ENCODE measurements at regions not wholly inside any gene's neighbourhood (a gene's known extent, or its start where the extent isn't known, plus 50 kb on each side); places are given as distances from the start of the nearest gene placed in this dataset.

DNA sequence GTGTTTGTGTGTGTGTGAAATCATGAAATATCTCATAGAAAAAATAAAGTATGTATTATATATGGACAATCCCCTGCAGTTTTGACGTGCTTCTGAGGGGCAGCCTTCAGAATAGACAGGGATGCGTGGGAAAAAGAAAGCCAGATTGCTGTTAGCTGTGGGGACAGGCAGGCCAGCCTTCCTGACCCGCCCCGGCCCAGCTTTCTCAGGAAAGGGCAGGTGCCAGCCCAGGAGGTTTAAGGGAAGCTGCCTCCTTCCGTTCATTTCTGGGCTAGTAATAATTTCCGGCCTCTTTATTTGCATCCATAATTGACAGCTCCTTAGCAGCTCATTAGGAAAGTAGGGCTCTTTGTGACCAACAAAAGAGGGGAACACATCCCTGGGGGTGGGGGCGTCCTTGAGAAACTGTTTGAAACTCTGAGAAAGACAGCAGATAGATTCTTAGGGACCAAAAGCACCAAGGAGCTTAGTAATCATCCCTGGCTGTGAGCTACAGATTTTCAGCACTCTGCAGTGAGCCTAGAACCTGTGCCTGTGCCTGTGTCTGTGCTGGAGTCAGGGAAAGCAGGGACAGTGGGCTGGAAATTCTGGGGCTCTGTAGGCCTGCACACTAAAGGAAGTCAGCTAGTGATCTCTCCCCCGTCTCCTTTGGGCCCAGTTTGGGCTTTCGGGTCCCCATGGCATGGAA lies 632.9 kb upstream of the CADM1 start:
- Histone ChIP-seq H3K18ac (ENCODE audit: low read length) (peak overlapping the region; percentile 46), H3K4me2 (ENCODE audit: insufficient read depth, low read length, poor library complexity, severe bottlenecking) (no peak overlapping the region), H4K8ac (ENCODE audit: low read depth, low read length) (no peak overlapping the region), H2BK15ac (ENCODE audit: low read length) (no peak overlapping the region), H3K9me3 (replicated peaks in 1 of 2; ENCODE audit: control insufficient read depth in 2 of 2, insufficient read depth in 1 of 2, low read depth in 1 of 2, low read length in 2 of 2) (no peaks in the 10 kb centered on the region), H3K4me3 (ENCODE audit: low read length in 2 of 2) (no peak overlapping the region), H3K36me3 (replicated peaks in 1 of 2; ENCODE audit: control insufficient read depth in 2 of 2, insufficient read depth in 2 of 2, low read length in 2 of 2) (no peaks in the 10 kb centered on the region), H2AK5ac (ENCODE audit: low read depth, low read length) (no peak overlapping the region), H3K4me1 (ENCODE audit: control insufficient read depth in 2 of 2, insufficient read depth in 1 of 2, low read depth in 1 of 2, low read length in 2 of 2) (peaks cover 13 to 15% of the 10 kb centered on the region in 2 donors), H3K27ac (replicated peaks; ENCODE audit: low read length) (no peak overlapping the region), H3K23ac (ENCODE audit: low read depth, low read length, poor library complexity) (no peak overlapping the region), H2BK12ac (ENCODE audit: low read length) (no peak overlapping the region), H2BK5ac (ENCODE audit: low read length) (no peak overlapping the region), H3K79me1 (ENCODE audit: low read depth, low read length) (no peaks in the 10 kb centered on the region), H3K14ac (ENCODE audit: low read length) (no peak overlapping the region), H2BK120ac (ENCODE audit: low read depth, low read length) (no peak overlapping the region), H4K91ac (ENCODE audit: low read depth, low read length, poor library complexity) (no peak overlapping the region), H3K4ac (ENCODE audit: low read length) (no peak overlapping the region), H3K27me3 (ENCODE audit: control insufficient read depth in 3 of 3, insufficient read depth in 3 of 3, low read depth in 1 of 3, low read length in 3 of 3) (no peaks in the 10 kb centered on the region), H2AFZ (ENCODE audit: low read length) (no peak overlapping the region), H3K9ac (ENCODE audit: low read depth, low read length, poor library complexity) (no peak overlapping the region)
- no CpG with 5 or more reads among the region's 9 CpGs for WGBS, 2 donors (ENCODE audit: extremely low coverage in 2 of 2, insufficient read length in 2 of 2, insufficient replicate concordance in 1 of 2)
- no peak for DNase-seq (ENCODE audit: low spot score)

DNA sequence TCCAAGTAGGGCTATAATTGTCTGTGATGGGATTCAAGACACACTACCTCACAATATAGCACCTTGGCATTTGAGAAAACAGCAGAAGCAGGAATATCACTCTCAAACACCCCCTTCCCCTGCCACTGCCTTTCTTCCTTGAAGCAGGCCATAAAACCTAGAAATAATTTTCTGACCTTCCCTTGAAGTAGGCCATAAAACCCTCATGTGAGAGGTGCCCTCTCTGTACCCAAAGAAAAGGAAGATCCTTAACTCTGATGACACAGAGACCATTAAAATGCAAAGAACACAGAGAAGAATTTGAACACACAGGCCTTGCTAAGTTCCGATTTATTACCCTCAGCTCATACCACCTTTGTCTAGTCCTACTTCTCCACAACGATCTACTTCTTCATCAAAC lies 631.7 kb upstream of the CADM1 start:
- Histone ChIP-seq H3K4me3 (ENCODE audit: low read length in 2 of 2) (no peak overlapping the region), H3K4ac (ENCODE audit: low read length) (no peak overlapping the region), H3K23ac (ENCODE audit: low read depth, low read length, poor library complexity) (no peak overlapping the region), H3K27ac (replicated peaks; ENCODE audit: low read length) (no peak overlapping the region), H4K91ac (ENCODE audit: low read depth, low read length, poor library complexity) (no peak overlapping the region), H3K36me3 (replicated peaks in 1 of 2; ENCODE audit: control insufficient read depth in 2 of 2, insufficient read depth in 2 of 2, low read length in 2 of 2) (no peaks in the 10 kb centered on the region), H3K4me1 (ENCODE audit: control insufficient read depth in 2 of 2, insufficient read depth in 1 of 2, low read depth in 1 of 2, low read length in 2 of 2) (peaks cover 13 to 17% of the 10 kb centered on the region in 2 donors), H4K8ac (ENCODE audit: low read depth, low read length) (no peak overlapping the region), H3K9ac (ENCODE audit: low read depth, low read length, poor library complexity) (no peak overlapping the region), H3K79me1 (ENCODE audit: low read depth, low read length) (no peaks in the 10 kb centered on the region), H2AK5ac (ENCODE audit: low read depth, low read length) (no peak overlapping the region), H3K9me3 (replicated peaks in 1 of 2; ENCODE audit: control insufficient read depth in 2 of 2, insufficient read depth in 1 of 2, low read depth in 1 of 2, low read length in 2 of 2) (no peaks in the 10 kb centered on the region), H3K18ac (ENCODE audit: low read length) (no peak overlapping the region), H2BK12ac (ENCODE audit: low read length) (no peak overlapping the region), H3K14ac (ENCODE audit: low read length) (no peak overlapping the region), H2BK15ac (ENCODE audit: low read length) (no peak overlapping the region), H2BK5ac (ENCODE audit: low read length) (no peak overlapping the region), H3K27me3 (ENCODE audit: control insufficient read depth in 3 of 3, insufficient read depth in 3 of 3, low read depth in 1 of 3, low read length in 3 of 3) (no peaks in the 10 kb centered on the region), H3K4me2 (ENCODE audit: insufficient read depth, low read length, poor library complexity, severe bottlenecking) (no peak overlapping the region), H2BK120ac (ENCODE audit: low read depth, low read length) (no peak overlapping the region), H2AFZ (ENCODE audit: low read length) (no peak overlapping the region)
- no peak for DNase-seq (ENCODE audit: low spot score)
- WGBS, 2 donors (ENCODE audit: extremely low coverage in 2 of 2, insufficient read length in 2 of 2, insufficient replicate concordance in 1 of 2), result 100% methylated on average over 1 of the region's 2 CpGs; no CpG with 5 or more reads in 1 of the 2 donors

DNA sequence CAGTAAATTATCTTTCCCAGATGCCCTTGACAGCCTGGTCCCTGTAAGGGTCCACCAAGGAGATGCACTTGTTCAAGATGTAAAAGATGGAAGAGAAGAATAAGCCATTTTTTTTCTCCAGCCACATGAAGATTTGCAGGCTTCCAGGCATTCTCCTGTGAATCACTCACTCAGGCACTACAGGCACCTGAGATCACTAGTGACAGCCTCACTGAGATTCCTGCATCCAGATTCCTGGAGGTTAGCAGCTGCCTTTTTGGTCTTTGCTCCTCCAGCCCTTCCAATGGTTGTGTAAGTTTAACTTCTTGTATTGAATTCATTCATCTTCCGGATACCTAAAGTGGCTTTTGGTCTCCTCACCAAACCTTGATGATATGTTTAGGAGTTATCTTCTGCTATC lies 630.2 kb upstream of the CADM1 start:
- H3K4me1 ChIP-seq (ENCODE audit: control insufficient read depth in 2 of 2, insufficient read depth in 1 of 2, low read depth in 1 of 2, low read length in 2 of 2), result peaks cover 13 to 17% of the 10 kb centered on the region in 2 donors
- no peak overlapping the region for H3K14ac ChIP-seq (ENCODE audit: low read length)
- no peak overlapping the region for H2AFZ ChIP-seq (ENCODE audit: low read length)
- H3K18ac ChIP-seq (ENCODE audit: low read length), result no peak overlapping the region
- H3K4me2 ChIP-seq (ENCODE audit: insufficient read depth, low read length, poor library complexity, severe bottlenecking), result no peak overlapping the region
- H4K8ac ChIP-seq (ENCODE audit: low read depth, low read length), result no peak overlapping the region
- H4K91ac ChIP-seq (ENCODE audit: low read depth, low read length, poor library complexity), result no peak overlapping the region
- no peak for DNase-seq (ENCODE audit: low spot score)
- no peaks in the 10 kb centered on the region for H3K36me3 ChIP-seq (replicated peaks in 1 of 2; ENCODE audit: control insufficient read depth in 2 of 2, insufficient read depth in 2 of 2, low read length in 2 of 2)
- no peaks in the 10 kb centered on the region for H3K27me3 ChIP-seq (ENCODE audit: control insufficient read depth in 3 of 3, insufficient read depth in 3 of 3, low read depth in 1 of 3, low read length in 3 of 3)
- H2BK15ac ChIP-seq (ENCODE audit: low read length), result no peak overlapping the region
- H3K9ac ChIP-seq (ENCODE audit: low read depth, low read length, poor library complexity), result no peak overlapping the region
- H2BK5ac ChIP-seq (ENCODE audit: low read length), result no peak overlapping the region
- H3K23ac ChIP-seq (ENCODE audit: low read depth, low read length, poor library complexity), result no peak overlapping the region
- H2BK120ac ChIP-seq (ENCODE audit: low read depth, low read length), result no peak overlapping the region
- no peaks in the 10 kb centered on the region for H3K9me3 ChIP-seq (replicated peaks in 1 of 2; ENCODE audit: control insufficient read depth in 2 of 2, insufficient read depth in 1 of 2, low read depth in 1 of 2, low read length in 2 of 2)
- no peak overlapping the region for H3K27ac ChIP-seq (replicated peaks; ENCODE audit: low read length)
- no peak overlapping the region for H3K4me3 ChIP-seq (ENCODE audit: low read length in 2 of 2)
- no peak overlapping the region for H2BK12ac ChIP-seq (ENCODE audit: low read length)
- H3K4ac ChIP-seq (ENCODE audit: low read length), result no peak overlapping the region
- no CpG with 5 or more reads among the region's 1 CpG for WGBS, 2 donors (ENCODE audit: extremely low coverage in 2 of 2, insufficient read length in 2 of 2, insufficient replicate concordance in 1 of 2)
- H2AK5ac ChIP-seq (ENCODE audit: low read depth, low read length), result no peak overlapping the region
- no peaks in the 10 kb centered on the region for H3K79me1 ChIP-seq (ENCODE audit: low read depth, low read length)

DNA sequence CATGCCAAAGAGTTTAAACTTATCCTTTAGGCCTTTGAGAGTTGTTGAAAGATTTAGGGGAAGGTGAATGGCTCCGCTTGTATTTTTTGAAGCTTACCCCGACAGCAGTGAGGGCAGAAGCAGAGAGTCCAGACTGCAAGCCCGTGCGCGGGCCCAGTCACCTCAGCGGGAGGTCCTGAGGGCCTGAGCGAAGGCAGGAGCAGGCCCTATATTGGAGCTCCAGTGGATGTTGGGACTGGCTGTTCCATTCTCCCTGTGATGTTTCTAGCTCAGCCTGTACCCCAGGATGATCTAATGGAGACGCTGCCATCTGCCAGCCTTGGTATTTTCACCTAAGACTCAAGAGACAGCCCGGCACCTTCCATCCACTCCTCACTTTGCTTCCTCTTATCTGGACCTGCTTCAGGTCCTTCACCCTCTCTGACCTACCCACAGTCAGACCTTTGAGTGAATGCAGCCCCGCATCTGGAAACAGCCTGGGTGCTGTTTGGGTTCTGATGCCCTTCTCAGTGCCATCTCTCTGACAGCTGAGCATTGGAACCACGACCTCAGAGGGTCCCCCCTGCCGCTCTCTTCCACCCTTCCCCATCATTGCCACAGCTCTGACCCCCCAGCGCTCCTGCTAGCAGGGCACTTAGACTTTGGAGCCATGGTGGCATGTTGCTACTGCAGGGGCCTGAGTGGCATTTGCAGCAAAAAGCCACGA lies 628.2 kb upstream of the CADM1 start:
- peaks cover 0 to 5% (median 0%) of the 10 kb centered on the region in 3 experiments for H3K27me3 ChIP-seq (ENCODE audit: control insufficient read depth in 3 of 3, insufficient read depth in 3 of 3, low read depth in 1 of 3, low read length in 3 of 3)
- no peak overlapping the region for H4K91ac ChIP-seq (ENCODE audit: low read depth, low read length, poor library complexity)
- H3K79me1 ChIP-seq (ENCODE audit: low read depth, low read length), result no peaks in the 10 kb centered on the region
- peak overlapping the region; percentile 32 for H3K18ac ChIP-seq (ENCODE audit: low read length)
- no peaks in the 10 kb centered on the region for H3K9me3 ChIP-seq (replicated peaks in 1 of 2; ENCODE audit: control insufficient read depth in 2 of 2, insufficient read depth in 1 of 2, low read depth in 1 of 2, low read length in 2 of 2)
- H3K9ac ChIP-seq (ENCODE audit: low read depth, low read length, poor library complexity), result no peak overlapping the region
- H2BK15ac ChIP-seq (ENCODE audit: low read length), result no peak overlapping the region
- WGBS, 2 donors (ENCODE audit: extremely low coverage in 2 of 2, insufficient read length in 2 of 2, insufficient replicate concordance in 1 of 2), result no CpG with 5 or more reads among the region's 14 CpGs
- no peak overlapping the region for H3K27ac ChIP-seq (replicated peaks; ENCODE audit: low read length)
- no peak overlapping the region for H3K4me3 ChIP-seq (ENCODE audit: low read length in 2 of 2)
- DNase-seq (ENCODE audit: low spot score), result no peak
- no peaks in the 10 kb centered on the region for H3K36me3 ChIP-seq (replicated peaks in 1 of 2; ENCODE audit: control insufficient read depth in 2 of 2, insufficient read depth in 2 of 2, low read length in 2 of 2)
- H2BK12ac ChIP-seq (ENCODE audit: low read length), result no peak overlapping the region
- no peak overlapping the region for H2AK5ac ChIP-seq (ENCODE audit: low read depth, low read length)
- peak overlapping the region; percentile 23 for H2AFZ ChIP-seq (ENCODE audit: low read length)
- H3K4me1 ChIP-seq (ENCODE audit: control insufficient read depth in 2 of 2, insufficient read depth in 1 of 2, low read depth in 1 of 2, low read length in 2 of 2), result peaks cover 13 to 16% of the 10 kb centered on the region in 2 donors
- H3K14ac ChIP-seq (ENCODE audit: low read length), result no peak overlapping the region
- H3K23ac ChIP-seq (ENCODE audit: low read depth, low read length, poor library complexity), result no peak overlapping the region
- H3K4me2 ChIP-seq (ENCODE audit: insufficient read depth, low read length, poor library complexity, severe bottlenecking), result no peak overlapping the region
- H4K8ac ChIP-seq (ENCODE audit: low read depth, low read length), result no peak overlapping the region
- H2BK5ac ChIP-seq (ENCODE audit: low read length), result no peak overlapping the region
- H2BK120ac ChIP-seq (ENCODE audit: low read depth, low read length), result peak overlapping the region; percentile 11
- no peak overlapping the region for H3K4ac ChIP-seq (ENCODE audit: low read length)

All from neuronal stem cell (in vitro differentiated cells).